BJ (cell line): ENCODE measurements at regions not wholly inside any gene's neighbourhood (a gene's known extent, or its start where the extent isn't known, plus 50 kb on each side); places are given as distances from the start of the nearest gene placed in this dataset.

ENCODE experiments used
- CTCF ChIA-PET: fragments of 350-600 bp; formaldehyde crosslinking; extraction: SDS; loops from one replicate; lab custom pipeline; 2021; ENCODE audit warnings: antibody characterized with exemption, inconsistent platforms; lab: Yijun Ruan, JAX
- POLR2A ChIA-PET: fragments of 300-600 bp; sonication (Branson Sonifier 250); formaldehyde crosslinking; extraction: SDS; loops from one replicate; lab custom pipeline; 2021; ENCODE audit warnings: antibody characterized with exemption; lab: Charles Lee
- DNase-seq: peaks from one replicate; pipeline ENCODE4 v3.0.0-alpha.2; 2011; ENCODE audit warnings: low read depth
- H3K27me3 ChIP-seq: 2 replicates; pipeline ENCODE4 v1.6.0; 2011; ENCODE audit warnings: low read length; ENCODE audit not compliant: control insufficient read depth, insufficient read depth
- H3K36me3 ChIP-seq: 2 replicates; pipeline ENCODE4 v1.5.1; 2011; ENCODE audit warnings: low read length; ENCODE audit not compliant: control insufficient read depth, insufficient read depth
- H3K4me3 ChIP-seq: 2 replicates; pipeline ENCODE4 v1.5.1; 2011; ENCODE audit warnings: low read depth, mild to moderate bottlenecking, control low read depth, low read length
- CTCF ChIP-seq: IDR thresholded peaks from 2 replicates; pipeline ENCODE4 v1.5.1; 2011; ENCODE audit warnings: low read depth, mild to moderate bottlenecking, control low read depth, inconsistent platforms, low read length, moderate library complexity; ENCODE audit not compliant: insufficient read depth

GRCh38 chr14:37698840-37699777 is 103.7 kb downstream of the TTC6 start:
- ChIA-PET CTCF (interaction anchor here (1.4 to 2.1 kb wide), 2 partner anchors 10 to 176 kb away, joined by 3 to 7 read pairs; no protein-coding TSS in a partner anchor), POLR2A (no interaction called here)
- TF ChIP-seq CTCF = no peak
- Histone ChIP-seq H3K4me3 (no peak overlapping the region), H3K36me3 (no peaks in the 10 kb centered on the region), H3K27me3 (no peaks in the 10 kb centered on the region)
- no peak for DNase-seq

- TF ChIP-seq CTCF = no peak
- H3K27me3 ChIP-seq = no peaks in the 10 kb centered on the region
- POLR2A ChIA-PET = no interaction called here
- CTCF ChIA-PET = interaction anchor here (0.8 to 6.4 kb wide), 3 partner anchors 163 to 1327 kb away, joined by 3 to 54 read pairs (median 3); no protein-coding TSS in a partner anchor
- DNase-seq = no peak
- H3K4me3 ChIP-seq = no peak overlapping the region
- no peaks in the 10 kb centered on the region for H3K36me3 ChIP-seq
Observed at GRCh38 chr14:37707716-37708115, 112.3 kb downstream of the TTC6 start.

GRCh38 chr14:37708481-37708880 is 113.1 kb downstream of the TTC6 start:
- Histone ChIP-seq H3K4me3 (no peak overlapping the region), H3K36me3 (no peaks in the 10 kb centered on the region), H3K27me3 (no peaks in the 10 kb centered on the region)
- ChIA-PET CTCF (interaction anchor here (0.8 to 6.4 kb wide), 3 partner anchors 163 to 1326 kb away, joined by 3 to 54 read pairs (median 3); no protein-coding TSS in a partner anchor), POLR2A (no interaction called here)
- DNase-seq = peak; percentile 12
- TF ChIP-seq CTCF = no peak

GRCh38 chr14:37709419-37710195 is 114.2 kb downstream of the TTC6 start:
- H3K36me3 ChIP-seq = no peaks in the 10 kb centered on the region
- POLR2A ChIA-PET = no interaction called here
- no peak overlapping the region for H3K4me3 ChIP-seq
- no peak for DNase-seq
- CTCF ChIA-PET = interaction anchor here (0.7 to 6.4 kb wide), 10 partner anchors 9 to 1158 kb away, joined by 3 to 54 read pairs (median 5); no protein-coding TSS in a partner anchor
- TF ChIP-seq CTCF = peak; percentile 44
- no peaks in the 10 kb centered on the region for H3K27me3 ChIP-seq
